ENCODE measurements at regions not wholly inside any gene's neighbourhood (a gene's known extent, or its start where the extent isn't known, plus 50 kb on each side); places are given as distances from the start of the nearest gene placed in this dataset.

DNA sequence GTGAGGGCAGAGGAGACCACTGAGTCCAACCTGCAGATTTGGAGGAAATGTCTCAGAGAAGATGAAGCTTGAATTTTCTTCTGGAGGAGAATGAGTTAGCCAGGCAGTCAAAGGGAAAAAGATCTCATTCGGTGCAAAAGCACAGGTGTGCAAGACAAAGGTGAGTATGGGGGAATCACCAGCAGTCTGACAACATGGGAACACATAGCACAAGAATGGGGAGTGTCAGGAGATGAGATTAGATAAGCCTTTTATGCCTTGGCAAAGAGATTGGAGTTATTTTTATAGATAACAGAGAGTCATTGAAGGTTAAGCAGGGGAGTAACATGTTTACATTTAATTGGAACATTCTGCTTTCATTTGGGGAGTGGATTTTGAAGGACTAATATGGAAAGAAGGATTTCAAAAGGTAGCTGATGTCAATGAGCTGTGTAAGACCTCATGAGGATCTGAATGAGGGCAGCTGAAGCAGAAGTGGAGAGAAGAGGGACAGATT, 171.3 kb upstream of the NTF3 start:
- no peak overlapping the region for H3K27ac ChIP-seq (ENCODE audit: extremely low read depth, low read depth, low read length)
- no peaks in the 10 kb centered on the region for H3K4me1 ChIP-seq (ENCODE audit: control insufficient read depth, insufficient read depth, low read length)
- no peaks in the 10 kb centered on the region for H3K36me3 ChIP-seq (ENCODE audit: control insufficient read depth in 2 of 2, insufficient read depth in 1 of 2, low read length in 2 of 2)
- no peak overlapping the region for H3K4me3 ChIP-seq (ENCODE audit: low read depth, low read length)
- TF ChIP-seq WT1 (tag by site-specific recombination; IDR thresholded peaks at IDR 0.05) (peak; percentile 97), FEZF1 (tag by site-specific recombination; IDR thresholded peaks at IDR 0.05) (no peak)
- TF ChIP-seq, protein P1, sequence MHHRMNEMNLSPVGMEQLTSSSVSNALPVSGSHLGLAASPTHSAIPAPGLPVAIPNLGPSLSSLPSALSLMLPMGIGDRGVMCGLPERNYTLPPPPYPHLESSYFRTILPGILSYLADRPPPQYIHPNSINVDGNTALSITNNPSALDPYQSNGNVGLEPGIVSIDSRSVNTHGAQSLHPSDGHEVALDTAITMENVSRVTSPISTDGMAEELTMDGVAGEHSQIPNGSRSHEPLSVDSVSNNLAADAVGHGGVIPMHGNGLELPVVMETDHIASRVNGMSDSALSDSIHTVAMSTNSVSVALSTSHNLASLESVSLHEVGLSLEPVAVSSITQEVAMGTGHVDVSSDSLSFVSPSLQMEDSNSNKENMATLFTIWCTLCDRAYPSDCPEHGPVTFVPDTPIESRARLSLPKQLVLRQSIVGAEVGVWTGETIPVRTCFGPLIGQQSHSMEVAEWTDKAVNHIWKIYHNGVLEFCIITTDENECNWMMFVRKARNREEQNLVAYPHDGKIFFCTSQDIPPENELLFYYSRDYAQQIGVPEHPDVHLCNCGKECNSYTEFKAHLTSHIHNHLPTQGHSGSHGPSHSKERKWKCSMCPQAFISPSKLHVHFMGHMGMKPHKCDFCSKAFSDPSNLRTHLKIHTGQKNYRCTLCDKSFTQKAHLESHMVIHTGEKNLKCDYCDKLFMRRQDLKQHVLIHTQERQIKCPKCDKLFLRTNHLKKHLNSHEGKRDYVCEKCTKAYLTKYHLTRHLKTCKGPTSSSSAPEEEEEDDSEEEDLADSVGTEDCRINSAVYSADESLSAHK (tag by site-specific recombination; IDR thresholded peaks at IDR 0.05): no peak
- CTCF ChIA-PET: no interaction called here
- H3K9me3 ChIP-seq (ENCODE audit: control insufficient read depth, insufficient read depth, low read depth, low read length): no peaks in the 10 kb centered on the region
- POLR2A ChIA-PET: no interaction called here

DNA sequence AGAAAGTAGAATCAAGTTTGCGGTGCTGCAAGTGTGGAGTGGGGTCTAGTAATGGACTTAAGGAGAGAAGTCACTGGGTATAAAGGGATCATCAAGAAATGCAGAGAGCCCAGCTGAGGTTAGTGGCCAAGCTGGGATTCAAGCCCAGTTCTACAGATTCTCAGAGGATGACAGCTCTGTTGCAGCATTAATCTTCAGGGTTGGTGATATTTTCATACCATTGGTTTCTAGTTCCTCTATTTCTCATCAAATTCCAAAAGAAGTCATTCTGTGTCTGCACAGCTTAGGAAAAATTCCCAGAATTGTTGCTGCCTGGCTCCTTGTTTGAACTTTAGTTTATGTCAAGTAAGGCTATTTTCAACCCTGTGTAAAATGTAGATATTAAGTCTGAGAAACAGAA, 169.5 kb upstream of the NTF3 start:
- ChIA-PET CTCF (no interaction called here), POLR2A (no interaction called here)
- Histone ChIP-seq H3K4me1 (ENCODE audit: control insufficient read depth, insufficient read depth, low read length) (no peaks in the 10 kb centered on the region), H3K27ac (ENCODE audit: extremely low read depth, low read depth, low read length) (no peak overlapping the region), H3K9me3 (ENCODE audit: control insufficient read depth, insufficient read depth, low read depth, low read length) (no peaks in the 10 kb centered on the region), H3K36me3 (ENCODE audit: control insufficient read depth in 2 of 2, insufficient read depth in 1 of 2, low read length in 2 of 2) (no peaks in the 10 kb centered on the region), H3K4me3 (ENCODE audit: low read depth, low read length) (no peak overlapping the region)
- no peak for TF ChIP-seq GFI1B (tag by site-specific recombination; IDR thresholded peaks at IDR 0.05)
- TF ChIP-seq ZNF580 (tag by site-specific recombination; IDR thresholded peaks at IDR 0.05): no peak
- no peak for TF ChIP-seq ZNF24 (tag by site-specific recombination; IDR thresholded peaks at IDR 0.05)
- no peak for TF ChIP-seq ZXDB (tag by site-specific recombination; IDR thresholded peaks at IDR 0.05)
- no peak for TF ChIP-seq ZNF423 (tag by site-specific recombination; IDR thresholded peaks at IDR 0.05)
- TF ChIP-seq YY1 (tag by site-specific recombination; IDR thresholded peaks at IDR 0.05): no peak
- no peak for TF ChIP-seq ZNF146 (tag by site-specific recombination; IDR thresholded peaks at IDR 0.05)
- no peak for TF ChIP-seq ZNF19 (tag by site-specific recombination; IDR thresholded peaks at IDR 0.05; ENCODE audit: low read depth)
- no peak for TF ChIP-seq ZNF596 (tag by site-specific recombination; IDR thresholded peaks at IDR 0.05)
- TF ChIP-seq, protein P2, sequence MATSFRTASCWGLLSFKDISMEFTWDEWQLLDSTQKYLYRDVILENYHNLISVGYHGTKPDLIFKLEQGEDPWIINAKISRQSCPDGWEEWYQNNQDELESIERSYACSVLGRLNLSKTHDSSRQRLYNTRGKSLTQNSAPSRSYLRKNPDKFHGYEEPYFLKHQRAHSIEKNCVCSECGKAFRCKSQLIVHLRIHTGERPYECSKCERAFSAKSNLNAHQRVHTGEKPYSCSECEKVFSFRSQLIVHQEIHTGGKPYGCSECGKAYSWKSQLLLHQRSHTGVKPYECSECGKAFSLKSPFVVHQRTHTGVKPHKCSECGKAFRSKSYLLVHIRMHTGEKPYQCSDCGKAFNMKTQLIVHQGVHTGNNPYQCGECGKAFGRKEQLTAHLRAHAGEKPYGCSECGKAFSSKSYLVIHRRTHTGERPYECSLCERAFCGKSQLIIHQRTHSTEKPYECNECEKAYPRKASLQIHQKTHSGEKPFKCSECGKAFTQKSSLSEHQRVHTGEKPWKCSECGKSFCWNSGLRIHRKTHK (tag by site-specific recombination; IDR thresholded peaks at IDR 0.05): no peak

- no peak for TF ChIP-seq ZNF350 (tag by site-specific recombination; IDR thresholded peaks at IDR 0.05)
- TF ChIP-seq, protein P3, sequence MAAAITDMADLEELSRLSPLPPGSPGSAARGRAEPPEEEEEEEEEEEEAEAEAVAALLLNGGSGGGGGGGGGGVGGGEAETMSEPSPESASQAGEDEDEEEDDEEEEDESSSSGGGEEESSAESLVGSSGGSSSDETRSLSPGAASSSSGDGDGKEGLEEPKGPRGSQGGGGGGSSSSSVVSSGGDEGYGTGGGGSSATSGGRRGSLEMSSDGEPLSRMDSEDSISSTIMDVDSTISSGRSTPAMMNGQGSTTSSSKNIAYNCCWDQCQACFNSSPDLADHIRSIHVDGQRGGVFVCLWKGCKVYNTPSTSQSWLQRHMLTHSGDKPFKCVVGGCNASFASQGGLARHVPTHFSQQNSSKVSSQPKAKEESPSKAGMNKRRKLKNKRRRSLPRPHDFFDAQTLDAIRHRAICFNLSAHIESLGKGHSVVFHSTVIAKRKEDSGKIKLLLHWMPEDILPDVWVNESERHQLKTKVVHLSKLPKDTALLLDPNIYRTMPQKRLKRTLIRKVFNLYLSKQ (tag by site-specific recombination; IDR thresholded peaks at IDR 0.05; ENCODE audit: borderline replicate concordance): no peak
- TF ChIP-seq REPIN1 (tag by site-specific recombination; IDR thresholded peaks at IDR 0.05; ENCODE audit: low read depth): no peak
- no peak for TF ChIP-seq ZNF530 (tag by site-specific recombination; IDR thresholded peaks at IDR 0.05; ENCODE audit: low read depth)
- no peak for TF ChIP-seq ZNF169 (tag by site-specific recombination; IDR thresholded peaks at IDR 0.05)
- no peak for TF ChIP-seq KLF8 (tag by site-specific recombination; IDR thresholded peaks at IDR 0.05)
- no peak for TF ChIP-seq ZNF585B (tag by site-specific recombination; IDR thresholded peaks at IDR 0.05)
- no peak for TF ChIP-seq ZNF423 (tag by site-specific recombination; IDR thresholded peaks at IDR 0.05)
- no peak for TF ChIP-seq GLIS2 (tag by site-specific recombination; IDR thresholded peaks at IDR 0.05)
- no peak for TF ChIP-seq KLF16 (tag by site-specific recombination; IDR thresholded peaks at IDR 0.05)
- no peak for TF ChIP-seq ZSCAN23 (tag by site-specific recombination; IDR thresholded peaks at IDR 0.05)
- no peak for TF ChIP-seq ZNF2 (tag by site-specific recombination; IDR thresholded peaks at IDR 0.05)
- TF ChIP-seq ZNF701 (tag by site-specific recombination; IDR thresholded peaks at IDR 0.05): no peak
- no peak for TF ChIP-seq ZBTB20 (tag by site-specific recombination; IDR thresholded peaks at IDR 0.05)
- no peak for TF ChIP-seq ZNF549 (tag by site-specific recombination; IDR thresholded peaks at IDR 0.05)
- no peak for TF ChIP-seq PRDM1 (tag by site-specific recombination; IDR thresholded peaks at IDR 0.05)
- TF ChIP-seq ZNF133 (tag by site-specific recombination; IDR thresholded peaks at IDR 0.05): no peak
- H3K27ac ChIP-seq (ENCODE audit: extremely low read depth, low read depth, low read length): no peak overlapping the region
- CTCF ChIA-PET: no interaction called here
- no peaks in the 10 kb centered on the region for H3K9me3 ChIP-seq (ENCODE audit: control insufficient read depth, insufficient read depth, low read depth, low read length)
- no peaks in the 10 kb centered on the region for H3K4me1 ChIP-seq (ENCODE audit: control insufficient read depth, insufficient read depth, low read length)
- no peak overlapping the region for H3K4me3 ChIP-seq (ENCODE audit: low read depth, low read length)
- POLR2A ChIA-PET: no interaction called here
- H3K36me3 ChIP-seq (ENCODE audit: control insufficient read depth in 2 of 2, insufficient read depth in 1 of 2, low read length in 2 of 2): no peaks in the 10 kb centered on the region
These were observed 169.0 kb upstream of the NTF3 start for GRCh38 chr12:5262885-5263284.
